Thyroid gland (tissue), 4 donors: ENCODE measurements at regions not wholly inside any gene's neighbourhood (a gene's known extent, or its start where the extent isn't known, plus 50 kb on each side); places are given as distances from the start of the nearest gene placed in this dataset.

Experiments used
- DNase-seq, 2 donors: peaks; one replicate each; pipeline ENCODE4 v3.0.0-alpha.2; 2019
- H3K27ac ChIP-seq, 3 donors: fragments of 200-600 bp; sonication (generic); 1 replicate in 2 of 3; 2 replicates in 1 of 3; pipeline ENCODE4 v1.5.1; 2016 to 2019; ENCODE audit warnings: mild to moderate bottlenecking in 1 of 3, moderate library complexity in 1 of 3
- H3K27me3 ChIP-seq: fragments of 200-600 bp; sonication (generic); one replicate; pipeline ENCODE4 v1.5.1; 2019
- H3K36me3 ChIP-seq, 2 donors: fragments of 200-600 bp; sonication (generic); one replicate each; pipeline ENCODE4 v1.5.1; 2016 to 2019
- H3K4me1 ChIP-seq, 2 donors: fragments of 200-600 bp; sonication (generic); one replicate each; pipeline ENCODE4 v1.5.1; 2017 to 2019
- H3K4me3 ChIP-seq, 3 donors: fragments of 200-600 bp; sonication (generic); replicated peaks in 1 of 3; 1 replicate in 2 of 3; 2 replicates in 1 of 3; pipeline ENCODE4 v1.5.1; 2016; ENCODE audit warnings: mild to moderate bottlenecking in 1 of 3
- H3K9me3 ChIP-seq: fragments of 200-600 bp; sonication (generic); one replicate; pipeline ENCODE4 v1.5.1; 2017
- CTCF ChIP-seq, 6 experiments: fragments of 200-600 bp in 3 of 6; fragments of 450-650 bp in 3 of 6; sonication (generic) in 3 of 6; IDR thresholded peaks; one replicate each; pipeline ENCODE4 v1.5.1; 2016 to 2019; ENCODE audit warnings: antibody characterized with exemption in 6 of 6, mild to moderate bottlenecking in 2 of 6, inconsistent platforms in 1 of 6, moderate library complexity in 1 of 6
- POLR2A ChIP-seq, 2 donors: fragments of 450-650 bp; IDR thresholded peaks; one replicate each; pipeline ENCODE4 v1.6.1; 2017; ENCODE audit warnings: antibody characterized with exemption in 2 of 2, mild to moderate bottlenecking in 2 of 2, moderate library complexity in 1 of 2
- WGBS, 2 donors: methylation state at CpG; one replicate each; pipeline ENCODE4 v1.1.5; 2017; 5-methylcytosine and 5-hydroxymethylcytosine counted together
- intact Hi-C: fragments of 100-400 bp; cut with DNase I; formaldehyde crosslinking; loops from one replicate; pipeline ENCODE4 v1.15.1; 2023

GRCh38 chrX:43350935-43351334, 305.2 kb upstream of the MAOA start:
- 90 to 96% methylated on average over 2 of the region's 4 CpGs for WGBS, 2 donors
- H3K27me3 ChIP-seq, result no peaks in the 10 kb centered on the region

GRCh38 chrX:43357741-43358140, 298.4 kb upstream of the MAOA start:
- Histone ChIP-seq H3K27me3 (no peaks in the 10 kb centered on the region), H3K27ac (no peak overlapping the region), H3K36me3 (no peaks in the 10 kb centered on the region), H3K4me3 (no peak overlapping the region), H3K9me3 (no peaks in the 10 kb centered on the region), H3K4me1 (no peaks in the 10 kb centered on the region)
- DNase-seq, result no peak
- intact Hi-C loops, result no loop called here
- 72 to 79% methylated on average over 1 of the region's 1 CpG for WGBS, 2 donors
- TF ChIP-seq POLR2A (IDR thresholded peaks at IDR 0.05) (no peak), CTCF (IDR thresholded peaks at IDR 0.05) (no peak)

More at GRCh38 chrX:43350935-43351334, 305.2 kb upstream of the MAOA start:
- no peaks in the 10 kb centered on the region for H3K4me1 ChIP-seq
- H3K36me3 ChIP-seq, result no peaks in the 10 kb centered on the region
- no peak overlapping the region for H3K27ac ChIP-seq
- intact Hi-C loops, result loop anchor here (5.0 kb wide), 1 partner anchor 206 kb away; no protein-coding TSS in a partner anchor
- no peak for DNase-seq
- H3K4me3 ChIP-seq, result no peak overlapping the region
- no peak for TF ChIP-seq CTCF (IDR thresholded peaks at IDR 0.05)
- TF ChIP-seq POLR2A (IDR thresholded peaks at IDR 0.05), result no peak
- H3K9me3 ChIP-seq, result no peaks in the 10 kb centered on the region

- intact Hi-C loops, result no loop called here
- TF ChIP-seq CTCF (IDR thresholded peaks at IDR 0.05) (no peak), POLR2A (IDR thresholded peaks at IDR 0.05) (no peak)
- H3K9me3 ChIP-seq, result no peaks in the 10 kb centered on the region
- H3K36me3 ChIP-seq, result no peaks in the 10 kb centered on the region
- no peak overlapping the region for H3K4me3 ChIP-seq
- no peak overlapping the region for H3K27ac ChIP-seq
- WGBS, 2 donors, result 65 to 74% methylated on average over 3 of the region's 3 CpGs
- H3K4me1 ChIP-seq, result no peaks in the 10 kb centered on the region
- no peak for DNase-seq
- H3K27me3 ChIP-seq, result no peaks in the 10 kb centered on the region
These were observed 283.1 kb upstream of the MAOA start for GRCh38 chrX:43373032-43373431.

- Histone ChIP-seq H3K4me1 (no peaks in the 10 kb centered on the region), H3K27me3 (no peaks in the 10 kb centered on the region), H3K27ac (no peak overlapping the region), H3K36me3 (no peaks in the 10 kb centered on the region), H3K4me3 (no peak overlapping the region), H3K9me3 (no peaks in the 10 kb centered on the region)
- no peak for TF ChIP-seq CTCF (IDR thresholded peaks at IDR 0.05)
- no peak for TF ChIP-seq POLR2A (IDR thresholded peaks at IDR 0.05)
- intact Hi-C loops, result no loop called here
- DNase-seq, result no peak
- WGBS, 2 donors, result 80 to 82% methylated on average over 2 to 3 of the region's 3 CpGs
These were observed 281.0 kb upstream of the MAOA start for GRCh38 chrX:43375136-43375535.

- Histone ChIP-seq H3K9me3 (no peaks in the 10 kb centered on the region), H3K27me3 (no peaks in the 10 kb centered on the region), H3K4me1 (no peaks in the 10 kb centered on the region), H3K36me3 (no peaks in the 10 kb centered on the region), H3K27ac (no peak overlapping the region), H3K4me3 (no peak overlapping the region)
- no peak for TF ChIP-seq POLR2A (IDR thresholded peaks at IDR 0.05)
- TF ChIP-seq CTCF (IDR thresholded peaks at IDR 0.05), result no peak
- no peak for DNase-seq
- intact Hi-C loops, result no loop called here
- WGBS, 2 donors, result 95 to 100% methylated on average over 4 to 5 of the region's 6 CpGs
These were observed 275.4 kb upstream of the MAOA start for GRCh38 chrX:43380704-43381103.
